T-helper 1 cell treated with Interleukin-12 subunit alpha and Interleukin-12 subunit beta and Interleukin-4 antibody, amounts not matched to agents 30 ng/mL and 1 ng/mL, for 36 hours (primary cell): ENCODE measurements at regions not wholly inside any gene's neighbourhood (a gene's known extent, or its start where the extent isn't known, plus 50 kb on each side); places are given as distances from the start of the nearest gene placed in this dataset.

ENCODE experiments used
- intact Hi-C: fragments of 100-400 bp; cut with micrococcal nuclease; formaldehyde crosslinking; loops from one replicate; pipeline ENCODE4 v1.15.1; 2024

DNA sequence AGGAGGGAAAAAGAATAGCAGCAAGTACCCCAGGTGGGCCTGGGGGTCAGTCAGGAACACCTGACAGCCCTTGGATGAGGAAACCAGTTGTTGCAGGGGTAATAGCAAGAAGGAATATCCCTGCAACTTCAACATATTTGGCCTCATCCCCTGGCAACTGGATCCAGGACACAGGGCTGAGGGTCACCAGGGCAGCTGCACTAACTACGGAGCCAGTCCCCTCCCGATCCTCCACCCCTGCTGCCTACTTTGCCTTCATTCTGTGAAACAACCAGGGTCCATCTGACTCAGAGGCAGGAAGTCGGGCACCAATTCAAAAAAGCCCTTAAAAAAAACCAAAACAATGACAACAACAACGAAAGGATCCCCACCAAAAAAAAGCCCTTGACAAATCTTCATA, 52.9 kb downstream of the FRMPD3 start:
- intact Hi-C loops: no loop called here

DNA sequence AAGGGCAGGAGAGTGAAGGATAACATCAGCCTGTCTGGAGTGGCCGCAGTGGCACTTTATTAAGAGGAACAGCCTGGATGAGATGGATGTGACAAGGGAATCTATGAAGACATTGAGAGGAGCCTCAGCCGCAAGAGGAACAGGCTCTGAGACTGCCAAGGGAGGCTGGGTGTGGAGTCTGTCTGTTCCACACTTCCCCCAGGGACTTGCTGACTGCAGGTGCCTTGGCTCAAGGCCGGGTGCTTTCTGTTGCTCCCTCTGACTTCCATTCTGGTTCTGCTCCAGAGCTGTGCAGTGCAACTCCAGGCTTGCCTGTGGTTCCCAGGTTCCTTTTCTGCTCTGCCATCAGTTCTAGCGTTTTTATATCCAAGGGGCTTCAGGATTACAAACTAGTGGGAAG, 54.6 kb downstream of the FRMPD3 start:
- intact Hi-C loops: no loop called here

DNA sequence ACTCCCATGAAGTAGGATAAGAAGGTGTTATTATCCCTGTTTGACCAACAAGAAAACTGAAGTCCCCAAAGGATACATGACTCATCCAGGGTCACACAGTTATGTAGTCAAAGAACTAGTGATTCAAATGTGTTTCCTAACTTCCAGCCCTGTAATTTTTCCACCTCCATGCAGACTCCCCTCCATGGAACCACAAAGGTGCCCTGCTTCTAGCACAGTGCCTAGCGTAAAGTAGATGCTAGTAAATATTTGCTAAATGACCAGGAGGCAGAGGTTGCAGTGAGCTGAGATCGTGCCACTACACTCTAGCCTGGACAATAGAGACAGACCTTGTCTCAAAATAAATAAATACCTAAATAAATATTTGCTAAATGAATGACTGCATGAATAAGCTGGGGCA, 55.8 kb downstream of the FRMPD3 start:
- intact Hi-C loops: no loop called here

DNA sequence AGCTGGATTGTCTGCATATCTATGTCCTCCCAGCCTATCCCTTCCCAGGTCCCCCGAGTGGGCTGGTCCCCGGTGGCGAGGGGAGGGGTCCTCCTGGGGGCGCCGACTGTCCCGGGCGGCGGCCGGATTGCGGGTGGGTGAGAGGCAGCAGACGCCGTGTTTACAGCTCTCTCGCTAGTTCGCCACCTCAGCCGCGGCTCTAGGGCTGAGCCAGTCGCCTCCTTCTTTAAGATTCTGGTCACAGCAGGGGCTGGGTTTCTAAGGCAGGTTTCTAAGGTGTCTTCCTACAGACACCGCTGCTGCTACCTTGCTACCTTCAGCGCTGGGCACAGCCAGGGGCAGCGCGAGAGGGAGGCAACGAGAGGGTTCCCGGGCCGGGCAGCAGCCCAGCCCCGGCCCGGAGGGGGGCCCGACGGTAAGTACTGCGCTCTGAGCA, 57.2 kb downstream of the FRMPD3 start:
- intact Hi-C loops: no loop called here

DNA sequence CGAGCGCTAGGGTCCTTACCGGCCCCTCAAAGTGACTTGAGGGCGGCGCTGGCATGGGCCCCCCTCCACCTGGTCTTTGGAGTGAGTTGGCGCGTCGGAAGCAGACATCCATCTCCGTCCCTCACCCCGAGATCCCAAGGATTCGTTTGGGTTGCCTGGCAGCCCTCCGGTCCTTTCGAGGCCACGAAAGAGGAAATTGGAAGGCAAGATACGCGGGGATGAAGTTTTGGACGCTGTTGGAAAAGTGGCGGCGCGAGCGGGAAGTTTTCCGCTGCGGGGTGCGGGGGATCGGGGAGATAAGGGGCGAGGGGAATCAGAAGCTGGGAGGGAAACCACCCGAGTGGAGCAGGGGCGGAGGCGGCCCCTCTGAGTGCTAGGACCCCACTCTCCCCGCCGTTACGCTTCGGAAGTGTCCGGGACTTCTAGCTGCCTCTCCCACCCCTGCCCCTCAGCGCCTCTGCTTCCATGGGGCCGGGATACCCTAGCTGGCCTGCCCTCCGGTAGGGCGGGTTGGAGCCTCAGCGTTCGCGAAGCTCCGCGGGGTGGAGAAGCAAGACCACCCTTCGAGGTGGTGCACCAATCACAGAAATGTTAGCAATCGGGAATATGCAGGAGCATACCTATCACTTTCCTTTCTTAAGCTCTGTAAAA, 57.8 kb downstream of the FRMPD3 start:
- intact Hi-C loops: no loop called here

DNA sequence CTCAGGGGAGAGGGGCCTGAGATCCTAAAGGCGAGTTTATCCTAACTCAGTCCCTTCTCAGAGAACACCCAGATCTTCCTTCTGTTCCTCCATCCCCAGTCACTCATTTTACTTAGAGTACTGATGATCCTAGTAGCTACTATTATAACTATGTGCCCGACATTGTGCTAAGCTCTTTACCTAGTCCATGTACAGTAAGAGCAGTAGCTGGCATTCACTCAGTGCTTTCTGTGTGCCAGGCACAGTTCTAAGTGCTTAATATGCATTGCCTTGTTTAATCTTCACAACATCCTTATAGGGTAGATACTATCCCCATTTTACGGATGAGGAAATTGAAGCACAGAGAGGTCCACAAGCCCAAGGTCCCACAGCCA, 58.3 kb downstream of the FRMPD3 start:
- intact Hi-C loops: no loop called here

DNA sequence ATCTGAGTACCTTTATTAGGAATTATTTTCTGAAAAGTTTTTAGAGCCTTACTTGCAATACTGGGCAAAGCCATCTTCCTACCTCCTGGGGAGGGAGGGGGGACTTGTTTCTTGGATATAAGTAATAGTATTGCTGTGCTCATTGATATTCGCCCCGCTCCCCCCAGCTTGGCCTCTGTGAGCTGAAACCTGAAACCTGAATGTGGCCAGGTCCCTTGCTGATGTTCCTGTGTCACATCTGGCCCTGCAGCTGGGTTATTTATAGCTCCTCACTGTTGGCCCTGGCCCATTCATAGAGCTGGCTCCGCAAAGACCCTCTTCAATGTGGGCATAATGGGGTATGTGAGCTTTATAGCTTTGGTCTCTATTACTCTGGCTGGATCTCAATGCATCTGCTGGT, 59.5 kb downstream of the FRMPD3 start:
- intact Hi-C loops: no loop called here

DNA sequence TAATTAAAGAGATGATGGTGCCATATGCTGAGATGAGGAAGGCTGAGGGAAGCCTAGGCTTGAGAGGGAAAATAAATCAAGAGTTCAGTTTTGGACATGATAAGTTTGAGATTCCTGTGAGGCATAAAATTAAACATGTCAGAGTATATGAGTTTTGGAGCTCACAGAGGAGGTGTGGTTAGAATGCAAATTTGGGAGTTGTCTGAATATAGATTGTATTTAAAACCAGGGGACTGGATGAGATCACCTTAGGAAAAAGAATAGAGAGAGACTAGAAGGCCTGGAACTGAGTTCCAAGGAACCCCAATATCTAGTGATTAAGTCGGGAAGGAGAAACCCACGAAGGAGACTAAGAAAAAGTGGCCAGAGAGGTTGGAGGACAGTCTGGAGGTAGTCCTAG, 65.5 kb downstream of the FRMPD3 start:
- intact Hi-C loops: no loop called here

DNA sequence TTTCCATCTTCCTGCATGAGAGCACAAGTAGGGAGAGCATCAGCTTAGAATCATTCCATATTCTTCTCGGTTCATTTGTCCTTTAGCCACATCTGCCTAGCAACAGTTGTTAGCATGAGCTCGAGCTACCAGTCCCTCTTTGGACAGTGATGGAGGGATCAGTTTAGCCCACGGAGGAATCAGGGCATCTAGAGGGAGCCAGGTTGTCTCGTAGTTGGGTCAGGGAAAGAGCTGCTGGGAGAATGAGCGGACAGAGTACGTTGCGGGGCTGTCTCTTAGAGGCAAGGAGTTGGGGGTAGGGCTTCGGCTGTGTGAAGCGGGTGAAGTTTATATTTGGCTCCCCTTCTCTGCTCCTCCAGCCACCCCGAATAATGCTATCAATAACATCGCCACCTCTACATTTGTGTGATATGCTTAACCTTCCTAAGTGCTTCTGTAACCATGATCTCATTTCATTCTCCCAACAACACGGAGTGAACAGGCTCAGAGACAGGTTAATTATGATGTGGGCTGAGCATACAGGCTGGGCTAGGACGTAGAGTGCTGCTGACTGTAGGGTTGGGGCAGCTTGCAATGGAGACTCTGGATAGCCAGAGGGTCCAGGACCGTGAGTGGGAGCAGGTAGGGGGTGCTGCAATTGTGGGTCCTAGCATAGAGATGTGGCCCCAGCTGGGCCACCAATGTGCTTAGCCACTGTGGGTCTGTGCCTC, 72.6 kb downstream of the FRMPD3 start:
- intact Hi-C loops: no loop called here

DNA sequence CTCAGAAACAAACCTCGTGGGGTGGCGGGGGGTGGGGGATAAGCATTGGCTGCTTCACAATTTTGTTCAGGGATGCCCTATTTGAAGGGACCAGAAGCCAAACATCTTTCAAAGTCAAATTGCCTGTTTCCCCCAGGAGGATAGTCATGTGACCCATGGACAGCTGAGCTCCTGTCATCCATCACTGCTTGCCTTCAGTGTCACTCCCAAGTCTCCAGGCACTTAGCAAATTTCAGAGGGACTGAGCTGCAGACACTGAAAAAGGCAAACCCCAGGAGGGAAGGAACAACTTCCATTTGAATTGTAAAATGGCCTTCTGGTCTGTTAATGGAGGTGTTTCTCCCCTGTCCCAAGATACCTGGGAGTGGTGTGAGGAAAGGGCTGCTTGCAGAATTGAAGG, 73.4 kb downstream of the FRMPD3 start:
- intact Hi-C loops: no loop called here

DNA sequence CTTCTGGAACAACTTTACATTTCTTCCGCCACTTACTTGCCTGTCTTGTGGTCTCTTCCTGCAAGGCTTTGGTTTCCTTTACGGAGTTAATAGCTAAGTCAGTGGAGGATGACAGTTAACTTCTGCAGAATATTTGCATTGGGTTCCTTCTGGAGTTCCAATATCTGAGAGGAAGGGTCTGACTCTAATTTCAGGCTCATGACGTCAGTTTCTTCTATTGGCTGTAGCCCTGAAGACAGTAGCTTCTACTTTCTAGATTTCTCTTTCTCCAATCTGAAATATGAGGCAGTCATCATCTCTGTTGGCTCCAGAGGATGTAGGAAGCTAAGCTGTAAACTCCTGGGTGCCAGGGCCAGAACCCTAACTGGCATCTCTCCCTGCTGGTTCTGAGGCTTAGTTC, 76.7 kb downstream of the FRMPD3 start:
- intact Hi-C loops: no loop called here

DNA sequence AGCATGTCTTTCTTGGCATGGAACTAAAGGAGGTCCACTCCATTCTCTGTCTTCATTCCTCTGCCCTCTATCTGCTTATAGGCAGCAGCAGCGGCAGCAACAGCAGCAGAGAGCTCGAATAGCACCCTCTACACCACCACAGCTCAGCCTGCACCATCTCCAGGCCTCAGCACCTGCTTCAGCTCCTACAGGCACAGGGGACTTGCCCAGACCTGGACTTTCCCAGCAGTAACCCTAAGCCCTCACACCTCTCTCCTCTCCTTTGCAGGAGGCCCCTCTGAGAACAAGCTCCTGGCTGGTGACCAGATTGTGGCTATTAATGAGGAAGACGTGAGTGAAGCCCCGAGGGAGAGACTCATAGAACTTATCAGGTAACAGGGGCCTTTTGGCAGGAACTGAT, 80.7 kb downstream of the FRMPD3 start:
- intact Hi-C loops: no loop called here

DNA sequence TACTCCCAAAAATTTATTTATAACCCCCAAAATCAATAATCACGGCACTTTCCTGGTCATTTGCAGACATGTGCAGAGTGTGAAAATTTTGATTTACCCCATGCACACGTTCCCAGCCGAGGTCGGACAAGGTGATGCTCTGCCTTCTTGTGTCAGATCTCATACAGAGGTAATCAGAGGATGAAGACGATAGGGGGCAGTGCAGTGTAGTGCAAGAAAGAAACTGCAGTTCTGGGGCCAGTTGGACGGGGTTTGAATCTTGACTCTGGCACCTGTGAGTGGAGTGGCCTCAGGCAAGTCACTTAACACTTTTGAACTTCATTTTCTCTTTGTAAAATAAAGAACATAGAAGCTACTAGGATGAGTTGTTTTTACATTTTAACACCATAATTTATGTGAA, 88.4 kb downstream of the FRMPD3 start:
- intact Hi-C loops: loop anchor here (1.0 to 5.0 kb wide), 6 partner anchors 91 to 534 kb away; partner anchors contain the start of gene NCBP2L

DNA sequence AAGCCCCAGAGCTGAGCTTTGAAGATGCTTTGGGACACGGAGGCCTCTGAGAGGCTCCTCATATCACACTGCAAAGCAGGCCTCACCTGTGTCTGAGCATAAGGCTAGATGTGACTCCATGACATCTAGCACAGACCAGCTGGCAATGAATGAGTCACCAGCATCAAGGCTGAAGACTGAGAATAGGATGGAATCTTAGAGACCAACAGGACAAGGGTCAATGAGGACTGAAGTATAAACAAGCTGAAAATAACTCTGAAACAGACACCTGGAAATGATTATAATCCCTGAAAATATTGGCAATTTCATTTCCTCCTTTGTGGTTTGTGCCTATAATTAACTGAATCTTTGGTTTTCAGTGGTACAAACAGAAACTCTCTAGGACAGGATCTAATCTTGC, 87.1 kb upstream of the PRPS1 start:
- intact Hi-C loops: no loop called here

DNA sequence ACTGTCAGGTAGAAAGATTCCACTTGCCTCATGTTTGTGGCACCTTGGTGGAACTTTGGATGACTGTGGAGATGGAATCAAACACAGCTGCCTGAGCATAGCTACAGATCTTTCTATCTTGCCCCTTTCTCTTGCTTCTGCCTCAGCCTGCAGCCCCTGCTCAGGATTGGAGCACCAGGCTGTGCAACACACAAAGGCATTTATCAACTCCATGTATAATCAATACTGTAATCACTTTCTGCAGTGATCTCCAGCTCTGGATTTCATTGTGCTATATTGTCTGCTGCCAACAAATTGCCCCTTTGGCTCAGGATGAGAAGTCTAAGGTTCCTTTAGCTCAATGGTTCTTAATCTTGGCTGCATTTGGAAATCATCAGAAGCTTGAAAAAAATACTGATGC, 86.3 kb upstream of the PRPS1 start:
- intact Hi-C loops: no loop called here

DNA sequence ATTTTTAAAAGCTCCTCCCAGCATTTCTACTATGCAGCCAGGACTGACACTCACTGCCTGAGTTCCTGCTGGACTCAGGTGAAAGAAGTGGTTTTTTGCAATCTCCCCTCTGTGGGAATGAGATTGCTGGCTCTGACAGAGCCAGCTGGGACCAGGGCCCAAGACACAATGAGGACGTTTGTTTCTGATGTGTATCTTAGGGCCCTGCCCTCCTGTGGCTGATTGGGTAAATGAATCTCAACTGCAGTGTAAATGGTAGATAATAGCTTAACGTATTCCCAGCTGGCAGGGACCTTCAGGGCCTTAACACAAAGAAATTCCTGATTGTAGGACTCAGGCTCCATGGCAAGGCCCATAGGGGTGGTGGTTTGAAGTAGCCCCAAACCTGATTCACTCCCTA, 85.8 kb upstream of the PRPS1 start:
- intact Hi-C loops: no loop called here

DNA sequence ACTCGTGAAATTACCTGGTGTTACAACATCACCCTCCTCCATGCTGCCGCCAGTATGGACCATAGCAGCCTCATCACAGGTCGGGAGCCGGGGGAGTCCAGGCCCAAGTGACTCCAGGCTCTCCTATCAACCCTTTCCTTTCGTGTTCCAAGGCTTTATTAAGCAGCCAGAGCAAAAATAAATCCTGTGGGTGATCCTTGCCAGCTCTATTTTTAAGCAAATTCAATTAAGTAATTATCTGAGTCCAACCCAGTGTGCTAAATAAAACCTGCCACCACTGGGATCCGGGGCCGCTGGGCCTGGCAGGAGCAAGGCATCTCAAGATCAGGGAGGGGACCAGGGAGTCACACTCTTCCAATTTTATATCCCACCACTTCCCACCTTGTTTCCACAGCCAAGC, 80.7 kb upstream of the PRPS1 start:
- intact Hi-C loops: no loop called here

DNA sequence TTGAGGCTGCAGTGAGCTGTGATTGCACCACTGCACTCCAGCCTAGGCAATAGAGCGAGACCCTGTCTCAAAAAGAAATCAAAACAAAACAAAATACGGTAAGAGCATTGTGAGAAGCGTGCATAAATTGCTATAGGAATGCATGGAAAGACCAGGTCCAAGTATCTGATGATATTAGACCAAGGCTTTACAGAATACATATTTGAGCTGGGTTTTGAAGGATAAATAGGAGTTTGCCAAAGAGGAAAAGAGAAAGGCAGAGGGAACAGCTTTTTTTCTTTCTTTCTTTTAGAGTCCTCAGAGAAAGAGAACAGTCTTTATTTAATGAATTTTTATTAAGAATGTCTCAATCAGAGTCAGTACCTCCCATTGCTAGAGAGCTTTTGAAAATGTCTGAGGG, 79.5 kb upstream of the PRPS1 start:
- intact Hi-C loops: no loop called here

DNA sequence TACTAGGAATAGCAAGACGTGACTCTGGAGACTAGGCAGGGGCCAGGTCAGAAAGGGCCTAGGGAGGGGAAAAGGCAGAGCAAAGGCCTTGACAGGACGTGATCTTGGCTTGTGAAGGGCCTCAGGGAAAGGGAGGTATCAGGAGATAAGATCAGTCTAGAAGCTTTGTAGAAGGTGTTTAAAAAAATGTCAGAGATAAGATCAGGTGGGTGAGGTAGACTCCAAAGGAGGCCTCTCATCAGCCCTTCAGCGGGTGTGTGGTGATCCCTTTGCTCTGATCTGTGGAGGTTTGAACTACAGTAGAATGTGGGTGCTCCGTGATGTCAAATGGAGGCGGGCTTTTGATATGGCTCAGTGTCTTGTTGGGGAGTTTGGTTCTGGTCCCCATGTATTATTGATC, 78.8 kb upstream of the PRPS1 start:
- intact Hi-C loops: no loop called here

DNA sequence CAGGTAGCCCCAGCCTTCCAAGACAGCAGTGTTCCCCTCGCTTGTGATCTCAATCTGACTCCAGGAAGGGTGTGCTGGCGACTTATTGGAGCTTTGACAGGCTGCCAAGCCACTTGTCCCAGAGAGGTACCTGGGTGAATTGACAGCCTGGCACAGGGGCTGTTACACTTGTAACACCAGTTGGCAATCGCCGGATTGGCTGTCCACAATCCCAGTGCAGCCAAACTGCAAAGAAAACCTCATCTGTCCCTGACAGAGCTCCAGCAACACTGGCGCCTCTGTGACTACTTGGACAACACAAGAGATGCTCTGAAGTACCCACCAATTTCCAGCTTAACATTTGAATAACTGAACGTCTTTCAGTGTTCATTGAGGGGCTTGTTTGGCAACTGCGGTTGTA, 76.8 kb upstream of the PRPS1 start:
- intact Hi-C loops: no loop called here

DNA sequence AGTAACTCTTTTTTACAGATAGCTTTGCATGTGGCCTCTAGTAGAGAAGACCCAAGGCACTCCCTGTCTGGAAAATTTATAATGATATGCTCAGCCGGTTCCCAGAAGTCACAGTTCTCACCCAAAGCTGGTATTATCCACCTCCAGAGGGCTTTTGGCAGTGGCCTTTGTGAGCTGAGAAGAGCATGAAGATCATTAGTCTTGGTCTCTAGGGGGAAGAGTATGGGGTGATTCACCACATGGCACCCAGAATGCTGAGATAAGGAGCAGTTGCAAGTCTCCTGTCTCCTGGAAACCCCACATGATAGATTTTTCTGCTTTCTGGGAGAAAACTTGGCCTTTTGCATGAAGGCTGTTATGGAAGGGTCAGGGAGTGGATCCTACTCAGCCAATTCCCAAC, 75.4 kb upstream of the PRPS1 start:
- intact Hi-C loops: no loop called here

DNA sequence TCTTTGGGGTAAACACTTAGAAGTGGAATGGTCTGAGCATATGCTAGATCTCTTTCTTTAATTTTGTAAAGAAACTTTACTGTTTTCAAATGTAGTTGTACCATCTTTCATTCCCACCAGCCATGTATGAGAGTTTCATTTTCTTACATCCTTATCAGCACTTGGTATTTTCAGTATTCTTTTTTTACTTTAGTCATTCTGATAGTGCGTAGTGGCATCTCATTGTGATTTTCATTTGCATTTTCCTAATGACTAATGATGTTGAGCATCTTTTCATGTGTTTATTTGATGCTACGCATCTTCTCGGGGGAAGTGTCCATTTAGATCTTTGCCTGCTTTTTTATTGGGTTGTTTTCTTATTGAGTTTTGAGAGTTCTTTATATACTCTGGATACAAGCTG, 71.3 kb upstream of the PRPS1 start:
- intact Hi-C loops: no loop called here

DNA sequence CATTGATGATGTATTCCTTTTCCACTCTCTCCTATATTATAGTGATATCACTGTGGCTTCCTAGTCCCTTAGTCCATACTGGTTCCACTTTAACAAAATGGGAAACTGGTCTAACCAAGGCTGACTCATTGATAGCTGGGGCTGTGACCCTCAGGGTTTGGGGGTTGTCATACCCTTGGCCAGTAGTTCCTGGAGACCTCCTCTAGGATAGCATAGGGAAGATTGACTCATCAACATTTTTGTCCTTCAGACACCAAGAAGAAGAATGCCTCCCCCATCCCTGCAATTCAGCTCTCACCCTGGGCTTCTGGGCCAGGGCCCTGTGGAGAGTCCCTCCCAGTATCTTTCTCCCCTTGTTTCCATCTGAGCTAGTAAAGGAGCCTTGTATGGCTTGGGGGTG, 68.8 kb upstream of the PRPS1 start:
- intact Hi-C loops: no loop called here
